HG03565 (cell line): ENCODE measurements at regions not wholly inside any gene's neighbourhood (a gene's known extent, or its start where the extent isn't known, plus 50 kb on each side); places are given as distances from the start of the nearest gene placed in this dataset.
A peak's percentile ranks its signal among the peaks of the same experiment; 100 is the strongest.

Experiments used
- ATAC-seq: cut with Tn5 transposase; IDR thresholded peaks from one replicate; pipeline ENCODE4 v1.9.1; 2021; ENCODE audit warnings: mild to moderate bottlenecking, moderate library complexity; ENCODE audit not compliant: unreplicated experiment

- ATAC-seq = no peak
These were observed 1286.9 kb upstream of the PCDH20 start for GRCh38 chr13:62702502-62702901.

- ATAC-seq = no peak
These were observed 1282.1 kb upstream of the PCDH20 start for GRCh38 chr13:62697701-62698100.

GRCh38 chr13:62696490-62696889 is 1280.8 kb upstream of the PCDH20 start:
- no peak for ATAC-seq

- ATAC-seq = no peak
These were observed 1272.1 kb upstream of the PCDH20 start for GRCh38 chr13:62687732-62688131.

- no peak for ATAC-seq
These were observed 1268.7 kb upstream of the PCDH20 start for GRCh38 chr13:62684359-62684758.

- no peak for ATAC-seq
These were observed 1267.1 kb upstream of the PCDH20 start for GRCh38 chr13:62682788-62683187.

GRCh38 chr13:62678039-62678438 is 1262.4 kb upstream of the PCDH20 start:
- ATAC-seq = no peak

- ATAC-seq = no peak
These were observed 1248.1 kb upstream of the PCDH20 start for GRCh38 chr13:62663767-62664166.

- ATAC-seq = no peak
These were observed 1243.7 kb upstream of the PCDH20 start for GRCh38 chr13:62659365-62659764.

- no peak for ATAC-seq
These were observed 1237.7 kb upstream of the PCDH20 start for GRCh38 chr13:62653371-62653770.

- peak; percentile 46 for ATAC-seq
These were observed 1228.3 kb upstream of the PCDH20 start for GRCh38 chr13:62643799-62644524.

GRCh38 chr13:62643007-62643483 is 1227.4 kb upstream of the PCDH20 start:
- peak; percentile 36 for ATAC-seq

- ATAC-seq = no peak
These were observed 1219.5 kb upstream of the PCDH20 start for GRCh38 chr13:62635161-62635560.

- no peak for ATAC-seq
These were observed 1217.8 kb upstream of the PCDH20 start for GRCh38 chr13:62633448-62633847.

- no peak for ATAC-seq
These were observed 1216.0 kb upstream of the PCDH20 start for GRCh38 chr13:62631619-62632018.

GRCh38 chr13:62631124-62631523 is 1215.5 kb upstream of the PCDH20 start:
- no peak for ATAC-seq

- ATAC-seq = no peak
These were observed 1214.0 kb upstream of the PCDH20 start for GRCh38 chr13:62629618-62630017.

- ATAC-seq = no peak
These were observed 1211.6 kb upstream of the PCDH20 start for GRCh38 chr13:62627226-62627625.

- ATAC-seq = no peak
These were observed 1211.1 kb upstream of the PCDH20 start for GRCh38 chr13:62626771-62627170.

GRCh38 chr13:62625214-62625881 is 1209.7 kb upstream of the PCDH20 start:
- no peak for ATAC-seq

GRCh38 chr13:62613819-62614218 is 1198.2 kb upstream of the PCDH20 start:
- no peak for ATAC-seq

- ATAC-seq = no peak
These were observed 1195.7 kb upstream of the PCDH20 start for GRCh38 chr13:62611343-62611742.
